Fibroblast of skin of back (primary cell): ENCODE measurements at regions not wholly inside any gene's neighbourhood (a gene's known extent, or its start where the extent isn't known, plus 50 kb on each side); places are given as distances from the start of the nearest gene placed in this dataset.
"Not testable (repeated sequence)": the region's sequence is repeated elsewhere in the genome, so short reads cannot be mapped to it uniquely, and the experiment has no call there.

ENCODE experiments used
- DNase-seq: peaks from one replicate; pipeline ENCODE4 v3.0.0-alpha.2; 2013

DNA sequence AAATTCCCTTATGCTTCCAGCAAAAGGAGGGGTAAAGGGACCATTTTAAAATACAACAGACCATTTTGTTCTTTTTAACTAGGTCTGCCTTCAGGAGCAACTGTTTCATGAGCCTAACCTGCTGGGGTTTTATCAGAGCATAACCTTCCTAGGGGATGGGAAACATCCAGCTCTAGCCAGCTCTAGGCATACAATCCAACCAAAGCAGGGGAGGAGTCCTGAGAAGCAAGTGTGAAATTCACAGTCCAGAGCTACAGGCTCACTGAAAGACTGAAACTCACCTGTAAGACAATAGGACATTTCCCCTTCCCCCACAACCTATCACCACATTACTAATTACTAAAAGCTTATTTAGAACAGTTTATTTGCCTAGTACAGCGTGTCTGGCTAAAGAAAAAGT is 1296.6 kb upstream of the DDX18 start:
- DNase-seq = no peak

GRCh38 chr2:116537811-116538210 is 1276.7 kb upstream of the DDX18 start:
- no peak for DNase-seq

GRCh38 chr2:116545286-116546068 is 1269.0 kb upstream of the DDX18 start:
- no peak for DNase-seq

- DNase-seq = not testable (repeated sequence)
Measured at GRCh38 chr2:116552738-116553419, 1261.6 kb upstream of the DDX18 start.

DNA sequence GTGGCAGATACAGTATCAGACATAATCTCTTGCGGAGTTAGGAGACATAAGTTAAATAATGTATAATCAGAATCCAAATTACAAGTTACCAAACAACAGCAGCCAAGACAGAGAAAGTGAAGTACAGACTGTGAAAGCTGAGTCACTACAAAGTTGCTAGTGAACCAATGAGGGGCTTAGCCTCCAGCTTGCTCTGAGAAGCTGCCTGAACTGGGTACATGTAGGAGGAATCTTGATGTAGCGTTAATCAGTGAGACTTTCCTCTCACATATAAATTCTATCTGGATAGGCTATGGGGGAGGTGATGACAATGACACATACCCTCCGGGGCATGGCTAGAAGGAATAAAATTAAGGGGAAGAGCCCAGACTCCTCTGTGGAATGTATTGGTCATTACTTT is 1234.3 kb upstream of the DDX18 start:
- no peak for DNase-seq

DNA sequence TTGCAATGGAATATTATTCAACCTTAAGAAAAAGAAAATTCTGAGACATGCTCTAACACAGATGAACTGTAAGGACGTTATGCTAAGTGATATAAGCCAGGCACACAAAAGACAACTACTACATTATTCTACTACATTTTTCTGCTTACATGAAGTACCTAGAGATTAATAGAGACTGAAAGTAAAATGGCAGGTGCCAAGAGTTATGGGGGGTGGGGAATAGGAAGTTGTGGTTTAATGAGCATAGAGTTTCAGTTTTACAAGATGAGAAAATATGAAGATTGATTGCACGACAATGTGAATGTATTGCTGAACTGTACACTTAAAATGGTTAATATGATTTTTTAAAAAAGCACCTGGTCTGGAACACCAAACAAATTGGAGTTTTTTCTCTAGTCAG is 1231.6 kb upstream of the DDX18 start:
- no peak for DNase-seq

- no peak for DNase-seq
Measured at GRCh38 chr2:116585669-116586327, 1228.7 kb upstream of the DDX18 start.

- no peak for DNase-seq
Measured at GRCh38 chr2:116586328-116586689, 1228.2 kb upstream of the DDX18 start.
